ENCODE measurements at regions not wholly inside any gene's neighbourhood (a gene's known extent, or its start where the extent isn't known, plus 50 kb on each side); places are given as distances from the start of the nearest gene placed in this dataset.

DNA sequence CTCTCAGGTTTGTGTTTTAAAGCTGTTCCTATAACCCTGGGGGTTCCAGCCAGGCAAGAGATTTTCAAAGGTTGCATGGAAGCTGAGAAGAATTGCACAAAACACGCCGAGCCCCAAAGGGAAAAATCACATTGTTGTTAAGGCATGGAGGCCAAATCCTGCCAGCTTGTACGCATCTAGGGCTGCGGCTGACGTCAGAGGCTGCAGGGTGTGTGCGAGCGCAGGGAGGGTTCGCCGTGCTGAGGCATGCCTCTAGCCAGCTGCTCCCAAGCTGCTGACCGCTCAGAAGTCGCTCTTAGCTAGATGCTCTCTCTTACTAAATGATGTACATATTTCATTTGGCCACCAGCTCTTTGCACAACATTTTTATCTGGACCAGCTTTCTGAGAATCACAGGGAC, 191.8 kb downstream of the LPIN1 start:
- TF ChIP-seq, protein P1, sequence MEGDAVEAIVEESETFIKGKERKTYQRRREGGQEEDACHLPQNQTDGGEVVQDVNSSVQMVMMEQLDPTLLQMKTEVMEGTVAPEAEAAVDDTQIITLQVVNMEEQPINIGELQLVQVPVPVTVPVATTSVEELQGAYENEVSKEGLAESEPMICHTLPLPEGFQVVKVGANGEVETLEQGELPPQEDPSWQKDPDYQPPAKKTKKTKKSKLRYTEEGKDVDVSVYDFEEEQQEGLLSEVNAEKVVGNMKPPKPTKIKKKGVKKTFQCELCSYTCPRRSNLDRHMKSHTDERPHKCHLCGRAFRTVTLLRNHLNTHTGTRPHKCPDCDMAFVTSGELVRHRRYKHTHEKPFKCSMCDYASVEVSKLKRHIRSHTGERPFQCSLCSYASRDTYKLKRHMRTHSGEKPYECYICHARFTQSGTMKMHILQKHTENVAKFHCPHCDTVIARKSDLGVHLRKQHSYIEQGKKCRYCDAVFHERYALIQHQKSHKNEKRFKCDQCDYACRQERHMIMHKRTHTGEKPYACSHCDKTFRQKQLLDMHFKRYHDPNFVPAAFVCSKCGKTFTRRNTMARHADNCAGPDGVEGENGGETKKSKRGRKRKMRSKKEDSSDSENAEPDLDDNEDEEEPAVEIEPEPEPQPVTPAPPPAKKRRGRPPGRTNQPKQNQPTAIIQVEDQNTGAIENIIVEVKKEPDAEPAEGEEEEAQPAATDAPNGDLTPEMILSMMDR (IDR thresholded peaks at IDR 0.05): no peak
- TF ChIP-seq POLR2A (IDR thresholded peaks at IDR 0.05): no peak
